RWPE2 (cell line): ENCODE measurements at regions not wholly inside any gene's neighbourhood (a gene's known extent, or its start where the extent isn't known, plus 50 kb on each side); places are given as distances from the start of the nearest gene placed in this dataset.
A peak's percentile ranks its signal among the peaks of the same experiment; 100 is the strongest.

Source experiments
- ATAC-seq: fragments of 200-7000 bp; cut with Tn5 transposase; 3 replicates; pipeline ENCODE4 v1.9.1; 2021; ENCODE audit warnings: low read depth
- DNase-seq: peaks from one replicate; pipeline ENCODE4 v3.0.0-alpha.2; 2020; ENCODE audit warnings: low spot score
- H3K27ac ChIP-seq: fragments of 450-650 bp; 2 replicates; pipeline ENCODE4 v1.5.1; 2017; ENCODE audit warnings: mild to moderate bottlenecking; ENCODE audit not compliant: poor library complexity, severe bottlenecking
- H3K27me3 ChIP-seq: fragments of 250-450 bp; sonication (Bioruptor Pico); 2 replicates; pipeline ENCODE4 v1.5.1; 2021; ENCODE audit warnings: mild to moderate bottlenecking, moderate library complexity; ENCODE audit not compliant: insufficient read depth, poor library complexity, severe bottlenecking
- H3K36me3 ChIP-seq: fragments of 250-450 bp; sonication (Bioruptor Pico); 2 replicates; pipeline ENCODE4 v1.5.1; 2020; ENCODE audit warnings: low read depth, mild to moderate bottlenecking, moderate library complexity
- H3K4me1 ChIP-seq: fragments of 250-450 bp; sonication (Bioruptor Pico); 2 replicates; pipeline ENCODE4 v1.5.1; 2021; ENCODE audit warnings: mild to moderate bottlenecking, moderate library complexity; ENCODE audit not compliant: insufficient read depth, poor library complexity, severe bottlenecking
- H3K4me3 ChIP-seq: fragments of 250-450 bp; sonication (Bioruptor Pico); 2 replicates; pipeline ENCODE4 v1.5.1; 2021; ENCODE audit warnings: mild to moderate bottlenecking, moderate library complexity; ENCODE audit not compliant: severe bottlenecking
- H3K9me3 ChIP-seq: fragments of 250-450 bp; sonication (Bioruptor Pico); 2 replicates; pipeline ENCODE4 v1.5.1; 2021; ENCODE audit warnings: mild to moderate bottlenecking, moderate library complexity; ENCODE audit not compliant: severe bottlenecking
- CTCF ChIP-seq: fragments of 450-650 bp; IDR thresholded peaks from one replicate; pipeline ENCODE4 v1.5.1; 2017; ENCODE audit warnings: mild to moderate bottlenecking, moderate library complexity; ENCODE audit not compliant: poor library complexity, severe bottlenecking

GRCh38 chr11:13883042-13883441, 79.5 kb upstream of the SPON1 start:
- no peak overlapping the region for H3K27ac ChIP-seq
- DNase-seq (no peak), ATAC-seq (no peak)
- H3K4me3 ChIP-seq = no peak overlapping the region
- no peaks in the 10 kb centered on the region for H3K9me3 ChIP-seq
- H3K36me3 ChIP-seq = no peaks in the 10 kb centered on the region
- no peaks in the 10 kb centered on the region for H3K4me1 ChIP-seq
- H3K27me3 ChIP-seq = no peaks in the 10 kb centered on the region
- TF ChIP-seq CTCF = no peak

- DNase-seq (no peak), ATAC-seq (no peak)
- no peak for TF ChIP-seq CTCF
- H3K27ac ChIP-seq = no peak overlapping the region
- no peak overlapping the region for H3K4me3 ChIP-seq
- H3K9me3 ChIP-seq = no peaks in the 10 kb centered on the region
- no peaks in the 10 kb centered on the region for H3K36me3 ChIP-seq
- H3K4me1 ChIP-seq = no peaks in the 10 kb centered on the region
- no peaks in the 10 kb centered on the region for H3K27me3 ChIP-seq
Observed at GRCh38 chr11:13883589-13883988, 78.9 kb upstream of the SPON1 start.

- ATAC-seq (peak; percentile 95), DNase-seq (no peak)
- no peak overlapping the region for H3K4me3 ChIP-seq
- H3K27ac ChIP-seq = no peak overlapping the region
- H3K36me3 ChIP-seq = no peaks in the 10 kb centered on the region
- no peaks in the 10 kb centered on the region for H3K9me3 ChIP-seq
- no peak for TF ChIP-seq CTCF
- H3K4me1 ChIP-seq = no peaks in the 10 kb centered on the region
- H3K27me3 ChIP-seq = no peaks in the 10 kb centered on the region
Observed at GRCh38 chr11:13884158-13884799, 78.2 kb upstream of the SPON1 start.

- H3K36me3 ChIP-seq = no peaks in the 10 kb centered on the region
- no peak for TF ChIP-seq CTCF
- DNase-seq (no peak), ATAC-seq (peak; percentile 46; the same call in 1 of the 3 replicates)
- H3K27ac ChIP-seq = no peak overlapping the region
- H3K4me1 ChIP-seq = no peaks in the 10 kb centered on the region
- no peaks in the 10 kb centered on the region for H3K27me3 ChIP-seq
- H3K9me3 ChIP-seq = no peaks in the 10 kb centered on the region
- H3K4me3 ChIP-seq = no peak overlapping the region
Observed at GRCh38 chr11:13885083-13885482, 77.4 kb upstream of the SPON1 start.

GRCh38 chr11:13889552-13890249, 72.8 kb upstream of the SPON1 start:
- Histone ChIP-seq H3K36me3 (no peaks in the 10 kb centered on the region), H3K27me3 (no peaks in the 10 kb centered on the region), H3K27ac (no peak overlapping the region), H3K4me1 (no peaks in the 10 kb centered on the region), H3K9me3 (no peaks in the 10 kb centered on the region), H3K4me3 (no peak overlapping the region)
- no peak for ATAC-seq
- no peak for DNase-seq
- TF ChIP-seq CTCF = no peak
